Keratinocyte (primary cell): ENCODE measurements at regions not wholly inside any gene's neighbourhood (a gene's known extent, or its start where the extent isn't known, plus 50 kb on each side); places are given as distances from the start of the nearest gene placed in this dataset.

Experiments
- DNase-seq: peaks from one replicate; pipeline ENCODE4 v3.0.0-alpha.2; 2011; ENCODE audit warnings: low read depth, missing footprints, low spot score
- FAIRE-seq: peaks from 2 replicates; lab custom pipeline; 2011; peaks lifted over from hg19 to GRCh38; lab: Jason Lieb, UNC
- H2AFZ ChIP-seq: 2 replicates; pipeline ENCODE4 v1.6.0; 2012; ENCODE audit warnings: low read length, control low read depth, inconsistent platforms; ENCODE audit not compliant: control insufficient read depth
- H3K27ac ChIP-seq: 2 replicates; pipeline ENCODE4 v1.5.1; 2011; ENCODE audit warnings: low read length; ENCODE audit not compliant: control insufficient read depth, insufficient read depth
- H3K27me3 ChIP-seq: 3 replicates; pipeline ENCODE4 v1.6.0; 2011; ENCODE audit warnings: low read length; ENCODE audit not compliant: control insufficient read depth, insufficient read depth; ENCODE audit errors: extremely low read depth
- H3K36me3 ChIP-seq, 2 experiments: 2 replicates in 1 of 2; 3 replicates in 1 of 2; pipeline ENCODE4 v1.5.1; 2011; ENCODE audit warnings: low read length in 2 of 2, mild to moderate bottlenecking in 1 of 2; ENCODE audit not compliant: control insufficient read depth in 2 of 2, insufficient read depth in 2 of 2; ENCODE audit errors: extremely low read depth in 1 of 2
- H3K4me1 ChIP-seq: 3 replicates; pipeline ENCODE4 v1.5.1; 2011; ENCODE audit warnings: low read length; ENCODE audit not compliant: control insufficient read depth, insufficient read depth; ENCODE audit errors: extremely low read depth
- H3K4me2 ChIP-seq: 3 replicates; pipeline ENCODE4 v1.6.0; 2011; ENCODE audit warnings: low read depth, low read length; ENCODE audit not compliant: control insufficient read depth, insufficient read depth; ENCODE audit errors: extremely low read depth
- H3K4me3 ChIP-seq, 3 experiments: fragments of 200-600 bp in 1 of 3; sonication (generic) in 1 of 3; 2 replicates in 2 of 3; 3 replicates in 1 of 3; pipeline ENCODE4 v1.5.1; 2011 to 2016; ENCODE audit warnings: low read length in 3 of 3, mild to moderate bottlenecking in 3 of 3, control low read depth in 2 of 3, inconsistent platforms in 1 of 3, low read depth in 1 of 3, mixed read lengths in 1 of 3, mixed run types in 1 of 3, moderate library complexity in 1 of 3; ENCODE audit not compliant: control insufficient read depth in 2 of 3, insufficient read depth in 2 of 3; ENCODE audit errors: extremely low read depth in 1 of 3
- H3K79me2 ChIP-seq: 2 replicates; pipeline ENCODE4 v1.6.0; 2012; ENCODE audit warnings: low read length; ENCODE audit not compliant: control insufficient read depth, insufficient read depth
- H3K9ac ChIP-seq: 3 replicates; pipeline ENCODE4 v1.6.0; 2011; ENCODE audit warnings: low read length; ENCODE audit not compliant: control insufficient read depth, insufficient read depth; ENCODE audit errors: extremely low read depth
- H3K9me1 ChIP-seq: 3 replicates; pipeline ENCODE4 v1.6.0; 2011; ENCODE audit warnings: low read length; ENCODE audit not compliant: control insufficient read depth, insufficient read depth; ENCODE audit errors: extremely low read depth
- H3K9me3 ChIP-seq: 2 replicates; pipeline ENCODE4 v1.5.1; 2012; ENCODE audit warnings: low read depth, low read length; ENCODE audit not compliant: control insufficient read depth
- H4K20me1 ChIP-seq: 3 replicates; pipeline ENCODE4 v1.6.0; 2011; ENCODE audit warnings: low read length; ENCODE audit not compliant: control insufficient read depth, insufficient read depth; ENCODE audit errors: extremely low read depth
- CTCF ChIP-seq, 3 experiments: IDR thresholded peaks in 1 of 3; conservative IDR thresholded peaks in 1 of 3; optimal IDR thresholded peaks in 1 of 3; 2 replicates in 2 of 3; 3 replicates in 1 of 3; pipeline versions ENCODE3 to v1.5.1; 2011; ENCODE audit warnings: low read length in 3 of 3, mild to moderate bottlenecking in 3 of 3, moderate library complexity in 2 of 3, control low read depth in 1 of 3, inconsistent platforms in 1 of 3; ENCODE audit not compliant: insufficient read depth in 2 of 3; ENCODE audit errors: extremely low read depth in 1 of 3
- EZH2 ChIP-seq: IDR thresholded peaks from one replicate; pipeline ENCODE4 v1.6.1; 2012; ENCODE audit warnings: inconsistent platforms, mild to moderate bottlenecking, low read length, moderate library complexity
- dilution Hi-C: fragments of 300-500 bp; cut with MboI; formaldehyde crosslinking; loops from one replicate; pipeline ENCODE4 v1.7.0; 2020; ENCODE audit warnings: low sequenced_read_pairs; ENCODE audit not compliant: extremely low pct_ligation_motif_present

GRCh38 chr5:87754009-87754757, 341.5 kb upstream of the CCNH start:
- Histone ChIP-seq H3K9ac (no peak overlapping the region), H2AFZ (peak overlapping the region; percentile 39), H3K36me3 (no peaks in the 10 kb centered on the region), H3K9me3 (no peaks in the 10 kb centered on the region), H3K4me3 (no peak overlapping the region), H3K9me1 (no peaks in the 10 kb centered on the region), H3K79me2 (no peaks in the 10 kb centered on the region), H3K27me3 (no peaks in the 10 kb centered on the region), H3K4me2 (no peak overlapping the region), H3K27ac (no peak overlapping the region), H3K4me1 (no peaks in the 10 kb centered on the region), H4K20me1 (no peaks in the 10 kb centered on the region)
- FAIRE-seq (no peak), DNase-seq (no peak)
- no peak for TF ChIP-seq CTCF (optimal IDR thresholded peaks at IDR 0.05 in 1 of 3, IDR thresholded peaks at IDR 0.05 in 1 of 3, conservative IDR thresholded peaks at IDR 0.05 in 1 of 3; ENCODE audit: extremely low read depth in 1 of 3, insufficient read depth in 2 of 3, low read length in 3 of 3)
- TF ChIP-seq EZH2: no peak
- dilution Hi-C loops: no loop called here

GRCh38 chr5:87752362-87752761, 339.6 kb upstream of the CCNH start:
- no peak overlapping the region for H2AFZ ChIP-seq
- dilution Hi-C loops: no loop called here
- H3K9ac ChIP-seq: no peak overlapping the region
- H3K79me2 ChIP-seq: no peaks in the 10 kb centered on the region
- no peaks in the 10 kb centered on the region for H3K9me1 ChIP-seq
- H4K20me1 ChIP-seq: no peaks in the 10 kb centered on the region
- H3K9me3 ChIP-seq: no peaks in the 10 kb centered on the region
- no peaks in the 10 kb centered on the region for H3K27me3 ChIP-seq
- H3K4me3 ChIP-seq: no peak overlapping the region
- no peak for TF ChIP-seq CTCF (optimal IDR thresholded peaks at IDR 0.05 in 1 of 3, IDR thresholded peaks at IDR 0.05 in 1 of 3, conservative IDR thresholded peaks at IDR 0.05 in 1 of 3; ENCODE audit: extremely low read depth in 1 of 3, insufficient read depth in 2 of 3, low read length in 3 of 3)
- TF ChIP-seq EZH2: no peak
- peaks cover 6% of the 10 kb centered on the region for H3K4me1 ChIP-seq
- H3K36me3 ChIP-seq: no peaks in the 10 kb centered on the region
- DNase-seq: no peak
- H3K27ac ChIP-seq: no peak overlapping the region
- no peak overlapping the region for H3K4me2 ChIP-seq
- no peak for FAIRE-seq
